Stimulated activated CD8-positive, alpha-beta memory T cell treated with anti-CD3 and anti-CD28 coated beads, Interleukin-2, amount 100 ng/mL, for 48 hours (primary cell): ENCODE measurements at regions not wholly inside any gene's neighbourhood (a gene's known extent, or its start where the extent isn't known, plus 50 kb on each side); places are given as distances from the start of the nearest gene placed in this dataset.
"Not testable (repeated sequence)": the region's sequence is repeated elsewhere in the genome, so short reads cannot be mapped to it uniquely, and the experiment has no call there.

ENCODE experiments used
- DNase-seq, 2 donors: peaks; one replicate each; pipeline ENCODE4 v3.0.0-alpha.2; 2020; ENCODE audit warnings: low read depth in 2 of 2

- DNase-seq: not testable (repeated sequence)
These were observed 672.6 kb downstream of the UQCRFS1 start for GRCh38 chr19:28540385-28540784.

DNA sequence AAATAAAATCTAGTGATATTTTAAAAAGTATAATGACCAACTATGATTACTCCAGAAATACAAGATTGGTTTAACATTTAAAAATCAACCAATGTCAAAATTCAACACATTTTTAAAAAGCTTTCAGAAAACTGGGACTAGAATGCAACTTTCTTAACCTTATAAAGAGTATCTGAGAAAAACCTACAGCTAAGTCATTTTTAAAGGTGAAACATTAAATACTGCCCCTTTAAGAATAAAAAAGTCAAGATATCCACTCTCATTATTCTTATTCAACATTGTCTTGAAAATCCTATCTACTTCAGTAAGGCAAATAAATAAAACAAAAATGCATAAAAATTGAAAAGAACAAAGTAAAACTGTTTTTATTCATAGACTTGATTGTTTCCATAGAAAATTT lies 673.2 kb downstream of the UQCRFS1 start:
- no peak for DNase-seq

DNA sequence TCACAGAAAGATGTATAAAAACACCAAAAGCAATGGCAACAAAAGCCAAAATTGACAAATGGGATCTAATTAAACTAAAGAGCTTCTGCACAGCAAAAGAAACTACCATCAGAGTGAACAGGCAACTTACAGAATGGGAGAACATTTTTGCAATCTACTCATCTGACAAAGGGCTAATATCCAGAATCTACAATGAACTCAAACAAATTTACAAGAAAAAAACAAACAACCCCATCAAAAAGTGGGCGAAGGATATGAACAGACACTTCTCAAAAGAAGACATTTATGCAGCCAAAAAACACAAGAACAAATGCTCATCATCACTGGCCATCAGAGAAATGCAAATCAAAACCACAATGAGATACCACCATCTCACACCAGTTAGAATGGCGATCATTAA lies 674.4 kb downstream of the UQCRFS1 start:
- not testable (repeated sequence) for DNase-seq

DNA sequence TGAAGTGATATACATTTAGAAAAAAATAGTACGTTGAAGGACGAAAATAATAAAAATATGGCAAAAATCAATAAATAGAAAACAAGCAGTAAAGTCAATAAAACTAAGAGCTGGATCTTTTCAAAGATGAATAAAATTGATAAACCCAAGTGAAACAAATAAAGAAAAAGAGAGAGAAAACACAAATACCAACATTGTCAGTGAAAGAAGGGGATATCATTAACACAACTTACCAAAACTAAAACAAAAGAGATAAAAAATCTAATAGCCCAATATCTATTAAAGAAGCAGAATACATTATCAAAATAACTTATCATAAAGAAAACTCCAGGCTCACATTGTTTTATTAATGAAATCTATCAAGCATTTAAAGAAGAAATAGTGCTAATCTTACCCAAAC lies 675.1 kb downstream of the UQCRFS1 start:
- DNase-seq: no peak

- no peak for DNase-seq
These were observed 675.9 kb downstream of the UQCRFS1 start for GRCh38 chr19:28537079-28537478.

- no peak for DNase-seq
These were observed 677.6 kb downstream of the UQCRFS1 start for GRCh38 chr19:28535352-28535775.

DNA sequence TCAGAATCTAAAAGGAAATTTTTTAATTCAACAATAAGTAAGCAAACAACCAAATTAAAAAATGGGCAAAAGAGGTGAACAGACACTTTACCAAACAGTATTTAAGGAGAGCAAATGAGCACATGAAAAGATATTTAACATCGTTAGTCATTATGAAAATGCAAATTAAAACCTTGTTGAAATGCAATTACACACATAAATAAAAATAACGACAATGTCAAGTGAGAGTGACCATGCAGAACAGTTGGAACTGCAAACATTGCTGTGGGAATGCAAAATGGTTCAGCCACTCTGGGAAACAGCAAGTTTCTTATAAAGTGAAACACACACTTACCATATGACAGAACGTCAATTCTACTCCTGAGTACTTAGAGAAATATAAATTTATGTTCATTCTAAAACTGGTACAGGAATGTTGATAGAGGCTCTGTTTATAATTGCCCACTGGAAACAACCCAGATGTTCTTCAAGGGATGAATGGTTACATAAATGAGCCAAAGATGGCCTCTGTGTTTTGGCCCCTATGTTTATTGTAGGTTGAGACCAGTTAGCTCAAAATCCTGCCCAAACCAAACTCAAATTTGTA lies 678.1 kb downstream of the UQCRFS1 start:
- DNase-seq: no peak

- no peak for DNase-seq
These were observed 680.1 kb downstream of the UQCRFS1 start for GRCh38 chr19:28532765-28533341.

DNA sequence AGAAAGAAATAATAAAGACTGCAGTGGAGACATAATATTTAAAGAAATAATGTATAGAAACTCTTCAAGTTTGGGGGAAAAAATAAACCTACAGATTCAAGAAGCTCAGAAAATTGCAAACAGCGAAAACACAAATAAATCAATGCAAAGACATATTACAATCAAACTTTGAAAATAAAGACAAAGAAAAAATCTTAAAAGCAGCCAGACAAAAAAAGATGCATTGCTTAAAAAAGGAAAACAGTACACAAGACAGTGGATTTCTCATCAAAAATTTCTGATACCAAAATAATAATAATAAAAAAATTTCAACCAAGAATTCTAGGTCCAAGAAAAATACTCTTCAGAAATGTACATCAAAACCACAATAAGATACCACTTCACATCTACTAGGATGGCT lies 681.0 kb downstream of the UQCRFS1 start:
- no peak for DNase-seq

DNA sequence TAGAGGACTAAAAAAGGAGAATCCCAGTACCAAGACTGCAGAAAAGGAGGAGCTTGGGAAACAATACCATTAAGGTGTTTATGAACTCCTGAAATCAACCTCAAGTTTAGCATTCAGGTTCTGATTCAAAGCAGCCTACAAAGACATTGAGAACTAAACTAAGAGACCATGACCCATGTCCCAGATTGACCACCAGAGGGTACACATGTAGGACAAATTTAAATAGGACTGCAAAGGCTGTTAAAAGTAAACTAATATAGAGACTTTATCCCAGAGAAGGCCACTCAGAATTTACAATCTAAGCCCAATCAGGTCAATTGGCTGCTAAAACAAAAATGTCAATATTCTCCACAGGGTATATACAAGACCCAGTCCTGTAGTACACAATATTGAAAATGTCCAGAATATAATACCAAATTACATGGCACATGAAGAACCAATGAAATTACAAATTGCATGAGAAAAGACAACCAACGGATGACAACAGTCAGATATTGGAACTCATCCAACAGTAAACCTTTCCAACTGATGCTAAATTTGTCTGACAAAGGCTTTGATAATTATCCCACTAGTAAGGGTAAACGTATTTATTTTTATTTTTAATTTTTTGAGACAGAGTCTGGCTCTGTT lies 682.4 kb downstream of the UQCRFS1 start:
- no peak for DNase-seq

GRCh38 chr19:28526038-28526437 lies 686.9 kb downstream of the UQCRFS1 start:
- no peak for DNase-seq

DNA sequence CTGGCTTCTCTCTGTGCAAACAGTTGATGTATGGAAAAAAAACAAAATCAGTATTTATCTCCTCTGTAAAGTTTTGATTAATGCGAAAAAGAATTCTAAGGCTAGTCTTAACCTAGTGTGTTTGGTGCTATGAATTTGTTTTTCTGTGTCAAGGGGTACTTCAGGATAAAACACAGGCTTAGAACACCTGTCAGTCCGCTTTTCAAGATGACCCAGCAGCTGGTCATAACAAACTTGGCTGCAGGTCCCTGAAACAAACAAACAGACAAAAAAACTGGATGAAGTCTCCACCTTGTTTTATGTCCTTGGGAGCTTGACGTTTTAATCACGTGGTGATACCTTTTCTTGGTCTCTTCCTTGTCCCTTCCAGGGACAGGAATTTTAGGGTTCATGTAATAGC lies 689.3 kb downstream of the UQCRFS1 start:
- no peak for DNase-seq

- no peak for DNase-seq
These were observed 690.4 kb downstream of the UQCRFS1 start for GRCh38 chr19:28522545-28522922.

DNA sequence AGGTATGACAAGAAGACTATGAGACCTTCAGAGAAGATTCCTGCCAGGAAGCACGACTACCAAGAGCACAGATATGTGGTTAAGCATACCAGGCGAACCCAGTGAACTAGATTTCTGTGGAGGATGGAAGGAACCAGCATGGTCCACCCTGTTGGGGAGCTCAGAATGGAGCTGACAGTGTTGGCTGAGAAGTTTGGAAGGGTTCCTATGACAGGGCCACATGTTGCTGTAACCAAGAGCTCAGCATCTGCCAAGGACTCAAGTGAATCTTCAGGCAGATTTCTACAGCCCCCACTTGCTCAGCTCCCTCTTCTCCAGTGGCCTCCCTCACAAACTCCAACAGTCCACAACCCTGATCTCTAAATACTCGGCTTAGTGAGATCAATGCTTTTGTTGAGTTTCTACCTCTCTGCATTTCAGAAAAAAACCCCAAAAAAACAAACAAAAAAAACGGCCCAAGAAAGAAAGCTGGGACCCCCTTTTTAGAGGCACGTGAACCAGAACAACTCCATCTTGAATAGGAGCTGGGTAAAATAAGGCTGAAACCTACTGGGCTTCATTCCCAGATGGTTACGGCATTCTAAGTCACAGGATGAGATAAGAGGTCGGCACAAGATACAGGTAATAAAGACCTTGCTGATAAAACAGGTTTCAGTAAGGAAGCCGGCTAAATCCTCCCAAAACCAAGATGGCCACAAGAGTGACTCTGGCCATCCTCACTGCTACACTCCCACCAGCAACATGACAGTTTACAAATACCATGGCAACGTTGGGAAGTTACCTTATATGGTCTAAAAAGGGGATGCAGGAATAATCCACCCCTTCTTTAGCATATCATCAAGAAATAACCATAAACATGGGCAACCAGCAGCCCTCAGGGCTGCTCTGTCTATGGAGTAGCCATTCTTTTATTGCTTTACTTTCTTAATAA lies 691.1 kb downstream of the UQCRFS1 start:
- no peak for DNase-seq

- DNase-seq: no peak
These were observed 691.9 kb downstream of the UQCRFS1 start for GRCh38 chr19:28520998-28521568.

- no peak for DNase-seq
These were observed 692.7 kb downstream of the UQCRFS1 start for GRCh38 chr19:28519952-28520861.

GRCh38 chr19:28519218-28519779 lies 693.7 kb downstream of the UQCRFS1 start:
- no peak for DNase-seq

GRCh38 chr19:28516415-28516872 lies 696.5 kb downstream of the UQCRFS1 start:
- DNase-seq: no peak

GRCh38 chr19:28514166-28514565 lies 698.8 kb downstream of the UQCRFS1 start:
- DNase-seq: no peak

DNA sequence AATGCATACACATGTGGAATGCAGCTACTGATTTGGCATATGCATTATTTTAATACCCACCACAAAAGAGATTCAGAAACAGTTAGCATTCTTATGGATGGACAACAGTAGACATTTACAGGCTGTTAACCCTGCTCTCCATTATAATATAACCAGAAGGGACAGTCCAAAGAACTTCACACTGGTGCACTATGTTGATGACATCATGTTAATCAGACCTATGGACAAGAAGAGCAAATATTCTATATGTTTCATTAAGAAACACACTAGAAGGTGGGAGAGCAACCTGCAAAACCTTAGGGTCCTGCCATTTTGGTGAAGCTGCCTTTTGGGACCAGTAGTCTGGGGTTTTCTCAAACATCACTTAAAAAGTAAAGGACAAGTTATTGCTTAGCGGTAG lies 701.3 kb downstream of the UQCRFS1 start:
- DNase-seq: no peak
